SU-DHL-6 (cell line): ENCODE measurements at regions not wholly inside any gene's neighbourhood (a gene's known extent, or its start where the extent isn't known, plus 50 kb on each side); places are given as distances from the start of the nearest gene placed in this dataset.

Experiments
- CTCF ChIP-seq: fragments of 200-600 bp; sonication (generic); IDR thresholded peaks from one replicate; pipeline ENCODE4 v1.5.1; 2017; ENCODE audit warnings: antibody characterized with exemption, mild to moderate bottlenecking, low read length, moderate library complexity; ENCODE audit not compliant: insufficient read depth, poor library complexity, severe bottlenecking
- EZH2phosphoT487 ChIP-seq: fragments of 200-600 bp; sonication (generic), shearing (Covaris generic); conservative IDR thresholded peaks from 2 replicates; pipeline ENCODE4 v1.6.1; 2018; ENCODE audit warnings: mild to moderate bottlenecking, antibody characterized with exemption, low read length, moderate library complexity, mixed read lengths

DNA sequence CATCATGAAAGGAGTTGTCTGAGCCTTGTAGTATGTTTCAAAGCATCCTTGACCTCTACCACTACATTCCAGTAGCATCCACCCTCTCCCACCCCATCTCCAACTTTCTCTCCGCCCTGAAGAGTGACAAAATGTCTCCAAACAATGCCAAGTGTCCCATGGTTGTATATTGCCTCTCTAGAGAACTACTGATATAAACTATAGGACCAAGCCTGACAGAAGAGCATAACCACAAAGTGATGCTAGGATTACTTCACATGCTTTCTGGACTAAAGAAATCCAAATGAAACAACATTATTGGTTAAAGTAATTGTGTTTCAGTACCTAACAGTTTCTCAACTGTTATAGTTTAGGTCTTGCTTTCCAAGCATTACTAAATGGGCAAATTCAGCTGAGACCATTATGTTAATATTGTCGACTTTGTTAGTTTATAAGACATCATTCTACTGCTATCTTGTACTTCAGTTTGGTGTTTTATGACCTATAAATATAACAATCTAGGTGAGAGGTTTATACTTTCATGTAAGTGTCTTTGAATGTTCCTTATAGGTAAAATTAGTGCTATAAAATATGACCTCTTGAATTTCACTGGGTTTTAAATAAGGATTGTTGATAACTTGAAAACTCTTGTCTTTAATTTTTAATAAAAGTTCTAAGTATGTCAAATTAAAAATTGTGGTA lies 117.4 kb downstream of the SUCNR1 start:
- TF ChIP-seq CTCF (no peak), EZH2phosphoT487 (no peak)
